ENCODE measurements at regions not wholly inside any gene's neighbourhood (a gene's known extent, or its start where the extent isn't known, plus 50 kb on each side); places are given as distances from the start of the nearest gene placed in this dataset.

DNA sequence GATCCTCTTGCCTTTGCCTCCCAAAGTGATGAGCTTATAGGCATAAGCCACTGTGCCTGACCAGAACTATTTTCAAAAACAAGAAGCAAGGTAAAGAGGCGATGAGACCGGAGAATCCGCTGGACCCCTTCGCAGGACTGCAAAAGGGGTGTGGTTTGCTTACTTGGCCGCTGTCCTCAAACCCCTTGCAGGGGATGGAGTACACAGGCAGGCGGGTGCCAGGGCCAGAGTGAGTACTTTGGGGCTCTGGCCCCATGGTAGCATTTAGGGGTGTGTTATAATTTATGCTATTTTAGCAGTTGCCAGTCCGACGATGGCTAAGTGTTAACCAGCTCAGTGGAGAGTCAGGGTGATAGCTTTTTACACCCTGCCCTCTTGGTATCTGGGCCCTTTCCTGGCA lies 1454.9 kb downstream of the HACE1 start:
- no peak overlapping the region for H3K27ac ChIP-seq (replicated peaks)
- TF ChIP-seq, protein P1, sequence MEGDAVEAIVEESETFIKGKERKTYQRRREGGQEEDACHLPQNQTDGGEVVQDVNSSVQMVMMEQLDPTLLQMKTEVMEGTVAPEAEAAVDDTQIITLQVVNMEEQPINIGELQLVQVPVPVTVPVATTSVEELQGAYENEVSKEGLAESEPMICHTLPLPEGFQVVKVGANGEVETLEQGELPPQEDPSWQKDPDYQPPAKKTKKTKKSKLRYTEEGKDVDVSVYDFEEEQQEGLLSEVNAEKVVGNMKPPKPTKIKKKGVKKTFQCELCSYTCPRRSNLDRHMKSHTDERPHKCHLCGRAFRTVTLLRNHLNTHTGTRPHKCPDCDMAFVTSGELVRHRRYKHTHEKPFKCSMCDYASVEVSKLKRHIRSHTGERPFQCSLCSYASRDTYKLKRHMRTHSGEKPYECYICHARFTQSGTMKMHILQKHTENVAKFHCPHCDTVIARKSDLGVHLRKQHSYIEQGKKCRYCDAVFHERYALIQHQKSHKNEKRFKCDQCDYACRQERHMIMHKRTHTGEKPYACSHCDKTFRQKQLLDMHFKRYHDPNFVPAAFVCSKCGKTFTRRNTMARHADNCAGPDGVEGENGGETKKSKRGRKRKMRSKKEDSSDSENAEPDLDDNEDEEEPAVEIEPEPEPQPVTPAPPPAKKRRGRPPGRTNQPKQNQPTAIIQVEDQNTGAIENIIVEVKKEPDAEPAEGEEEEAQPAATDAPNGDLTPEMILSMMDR (IDR thresholded peaks at IDR 0.05; ENCODE audit: borderline replicate concordance): no peak
- no peaks in the 10 kb centered on the region for H3K4me1 ChIP-seq
- H3K9me3 ChIP-seq (replicated peaks): peaks cover 12% of the 10 kb centered on the region
- H3K4me3 ChIP-seq: no peak overlapping the region
- intact Hi-C loops (cut with micrococcal nuclease): no loop called here
- H3K27me3 ChIP-seq (ENCODE audit: low read depth): no peaks in the 10 kb centered on the region
- H3K36me3 ChIP-seq: no peaks in the 10 kb centered on the region
- no peak for DNase-seq

DNA sequence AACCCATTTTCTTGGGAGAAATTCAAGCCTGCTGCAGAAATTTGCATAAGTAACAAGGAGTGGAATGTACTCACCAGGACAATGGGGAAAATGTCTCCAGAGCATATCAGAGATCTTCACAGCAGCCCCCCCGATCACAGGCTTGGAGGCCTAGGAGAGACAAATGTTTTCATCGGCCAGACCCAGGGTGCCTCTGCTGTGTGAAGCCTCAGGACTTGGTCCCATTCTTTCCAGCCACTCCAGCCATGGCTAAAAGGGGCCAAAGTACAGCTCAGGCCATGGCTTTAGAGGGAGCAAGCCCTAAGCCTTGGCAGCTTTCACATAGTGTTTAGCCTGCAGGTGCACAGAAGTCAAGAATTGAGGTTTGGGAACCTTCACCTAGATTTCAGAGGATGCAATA lies 1463.0 kb downstream of the HACE1 start:
- no peaks in the 10 kb centered on the region for H3K36me3 ChIP-seq
- H3K27ac ChIP-seq (replicated peaks): no peak overlapping the region

DNA sequence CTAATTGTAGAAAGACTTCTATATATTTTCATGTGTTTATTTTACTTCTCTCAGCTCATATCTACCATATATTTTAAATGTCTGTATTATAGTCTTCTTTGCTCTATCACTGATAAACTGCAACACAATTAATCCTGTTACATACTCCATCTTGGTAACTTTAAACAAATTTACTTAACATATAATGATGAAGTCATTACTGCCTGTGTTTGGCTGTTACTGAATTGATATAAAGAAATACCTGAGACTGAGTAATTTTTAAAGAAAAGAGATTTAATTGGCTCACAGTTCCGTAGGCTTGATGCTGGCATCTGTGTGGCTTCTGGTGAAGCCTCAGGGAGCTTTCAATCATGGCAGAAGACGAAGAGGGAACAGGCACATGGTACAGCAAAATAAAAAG lies 1480.4 kb downstream of the HACE1 start:
- Histone ChIP-seq H3K36me3 (no peaks in the 10 kb centered on the region), H3K4me3 (no peak overlapping the region), H3K27me3 (ENCODE audit: low read depth) (no peaks in the 10 kb centered on the region), H3K9me3 (replicated peaks) (peaks cover 13% of the 10 kb centered on the region), H3K27ac (replicated peaks) (no peak overlapping the region), H3K4me1 (no peaks in the 10 kb centered on the region)
- intact Hi-C loops (cut with micrococcal nuclease): no loop called here
- DNase-seq: no peak
- TF ChIP-seq, protein P1 (IDR thresholded peaks at IDR 0.05; ENCODE audit: borderline replicate concordance): no peak

More for the DNA sequence above, 1463.0 kb downstream of the HACE1 start:
- Histone ChIP-seq H3K4me3 (no peak overlapping the region), H3K27me3 (ENCODE audit: low read depth) (no peaks in the 10 kb centered on the region), H3K9me3 (replicated peaks) (peaks cover 31% of the 10 kb centered on the region), H3K4me1 (no peaks in the 10 kb centered on the region)
- intact Hi-C loops (cut with micrococcal nuclease): no loop called here
- TF ChIP-seq, protein P1 (IDR thresholded peaks at IDR 0.05; ENCODE audit: borderline replicate concordance): no peak
- no peak for DNase-seq

DNA sequence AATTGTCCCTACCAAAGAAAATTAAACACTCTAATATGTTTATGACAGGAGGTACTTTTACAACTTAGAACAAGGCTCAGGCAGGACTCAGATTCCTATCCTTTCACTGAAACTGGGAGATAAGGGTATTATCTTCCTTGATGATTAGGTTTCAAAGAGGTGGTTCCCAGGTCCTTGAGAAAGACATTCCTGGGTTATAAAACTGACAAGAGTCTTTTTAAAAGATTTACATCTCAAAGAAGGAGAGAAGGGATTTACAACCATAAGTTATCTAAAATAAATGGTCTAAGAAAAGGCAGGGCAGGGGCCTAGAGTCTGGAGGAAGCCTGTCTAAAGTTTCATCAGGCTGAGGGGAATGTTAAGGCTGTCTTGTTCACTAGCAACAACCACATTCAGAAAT lies 1492.5 kb downstream of the HACE1 start:
- no peak for DNase-seq
- H3K36me3 ChIP-seq: no peaks in the 10 kb centered on the region
- no peak overlapping the region for H3K27ac ChIP-seq (replicated peaks)
- no peaks in the 10 kb centered on the region for H3K27me3 ChIP-seq (ENCODE audit: low read depth)
- H3K9me3 ChIP-seq (replicated peaks): peaks cover 30% of the 10 kb centered on the region
- TF ChIP-seq, protein P1 (IDR thresholded peaks at IDR 0.05; ENCODE audit: borderline replicate concordance): no peak
- no peaks in the 10 kb centered on the region for H3K4me1 ChIP-seq
- intact Hi-C loops (cut with micrococcal nuclease): no loop called here
- no peak overlapping the region for H3K4me3 ChIP-seq

DNA sequence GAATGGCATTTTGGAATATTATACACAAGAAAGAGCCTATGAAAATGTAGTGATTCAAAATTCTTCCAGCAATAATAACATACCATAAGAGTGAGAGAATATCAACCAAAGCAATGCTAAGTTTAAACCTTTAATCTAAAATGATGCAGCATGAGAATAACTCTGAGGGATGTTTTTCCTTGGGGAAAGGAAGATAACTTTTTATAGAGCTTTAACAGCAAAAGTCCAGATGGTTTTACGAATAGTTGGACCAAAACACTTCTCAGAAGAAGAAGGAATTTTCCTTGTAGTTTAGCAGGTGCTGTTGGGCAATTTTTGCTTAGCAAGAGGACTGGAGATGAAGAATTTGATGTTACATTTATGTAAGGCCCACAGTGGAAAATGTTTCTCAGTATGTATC lies 1503.2 kb downstream of the HACE1 start:
- TF ChIP-seq, protein P1 (IDR thresholded peaks at IDR 0.05; ENCODE audit: borderline replicate concordance): no peak
- no peak for DNase-seq
- Histone ChIP-seq H3K9me3 (replicated peaks) (peaks cover 12% of the 10 kb centered on the region), H3K4me3 (no peak overlapping the region), H3K36me3 (no peaks in the 10 kb centered on the region), H3K4me1 (no peaks in the 10 kb centered on the region), H3K27ac (replicated peaks) (no peak overlapping the region), H3K27me3 (ENCODE audit: low read depth) (no peaks in the 10 kb centered on the region)
- intact Hi-C loops (cut with micrococcal nuclease): no loop called here

Measured in left ventricle myocardium inferior (tissue), 1 donor.